ENCODE measurements at regions not wholly inside any gene's neighbourhood (a gene's known extent, or its start where the extent isn't known, plus 50 kb on each side); places are given as distances from the start of the nearest gene placed in this dataset.

DNA sequence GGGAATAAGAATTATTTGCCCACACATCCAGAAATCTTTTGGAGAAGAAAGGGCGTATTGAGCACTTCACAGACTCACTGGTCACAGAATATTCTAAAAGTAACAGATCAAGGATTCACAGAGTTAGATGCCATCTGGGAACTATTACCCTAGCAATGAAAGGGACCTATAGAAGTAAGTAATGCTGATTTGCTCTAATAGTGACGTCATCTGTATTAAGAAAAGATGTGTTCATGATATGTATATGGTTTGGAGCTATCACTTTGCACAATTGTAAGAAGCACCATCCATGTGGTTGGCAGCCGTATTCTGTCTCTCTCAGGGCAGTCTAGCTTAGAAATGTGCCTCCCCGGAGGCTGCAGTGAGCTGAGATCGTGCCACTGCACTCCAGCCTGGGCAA is 52.8 kb upstream of the SV2C start:
- intact Hi-C loops (cut with DNase I; ENCODE audit: low total_unique reads) = no loop called here

DNA sequence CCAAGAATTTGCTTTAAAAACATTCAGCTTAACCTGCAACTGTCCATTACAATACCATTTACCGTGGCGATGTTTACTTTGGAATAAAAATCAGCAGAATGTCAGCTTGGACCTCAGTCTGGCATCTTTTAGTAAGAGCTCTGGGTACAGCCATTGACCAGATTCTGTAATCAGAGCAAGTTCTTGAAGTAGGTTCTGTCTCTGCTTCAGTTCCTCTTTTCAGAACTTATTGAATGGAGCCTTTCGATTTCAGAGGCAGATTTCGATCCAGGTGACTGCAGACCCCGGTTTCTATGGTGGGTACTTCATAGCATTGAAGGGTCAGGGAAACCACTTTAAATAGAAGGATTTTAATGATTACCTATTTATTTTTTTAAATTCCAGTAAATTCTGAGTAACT is 53.4 kb upstream of the SV2C start:
- no peak for TF ChIP-seq POLR2A (IDR thresholded peaks at IDR 0.05)
- TF ChIP-seq, protein P1, sequence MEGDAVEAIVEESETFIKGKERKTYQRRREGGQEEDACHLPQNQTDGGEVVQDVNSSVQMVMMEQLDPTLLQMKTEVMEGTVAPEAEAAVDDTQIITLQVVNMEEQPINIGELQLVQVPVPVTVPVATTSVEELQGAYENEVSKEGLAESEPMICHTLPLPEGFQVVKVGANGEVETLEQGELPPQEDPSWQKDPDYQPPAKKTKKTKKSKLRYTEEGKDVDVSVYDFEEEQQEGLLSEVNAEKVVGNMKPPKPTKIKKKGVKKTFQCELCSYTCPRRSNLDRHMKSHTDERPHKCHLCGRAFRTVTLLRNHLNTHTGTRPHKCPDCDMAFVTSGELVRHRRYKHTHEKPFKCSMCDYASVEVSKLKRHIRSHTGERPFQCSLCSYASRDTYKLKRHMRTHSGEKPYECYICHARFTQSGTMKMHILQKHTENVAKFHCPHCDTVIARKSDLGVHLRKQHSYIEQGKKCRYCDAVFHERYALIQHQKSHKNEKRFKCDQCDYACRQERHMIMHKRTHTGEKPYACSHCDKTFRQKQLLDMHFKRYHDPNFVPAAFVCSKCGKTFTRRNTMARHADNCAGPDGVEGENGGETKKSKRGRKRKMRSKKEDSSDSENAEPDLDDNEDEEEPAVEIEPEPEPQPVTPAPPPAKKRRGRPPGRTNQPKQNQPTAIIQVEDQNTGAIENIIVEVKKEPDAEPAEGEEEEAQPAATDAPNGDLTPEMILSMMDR (IDR thresholded peaks at IDR 0.05) = no peak
- intact Hi-C loops (cut with DNase I; ENCODE audit: low total_unique reads) = no loop called here
- no peak overlapping the region for H3K4me3 ChIP-seq (ENCODE audit: low read depth, poor library complexity, severe bottlenecking)
- 89% methylated on average over 5 of the region's 5 CpGs for WGBS, 2 donors
- no peak for DNase-seq (ENCODE audit: low spot score in 2 of 2)

More for the DNA sequence above, 52.8 kb upstream of the SV2C start:
- H3K4me3 ChIP-seq (ENCODE audit: low read depth, poor library complexity, severe bottlenecking) = no peak overlapping the region
- DNase-seq (ENCODE audit: low spot score in 2 of 2) = no peak
- TF ChIP-seq, protein P1 (IDR thresholded peaks at IDR 0.05) = no peak
- no peak for TF ChIP-seq POLR2A (IDR thresholded peaks at IDR 0.05)
- 51 to 58% methylated on average over 5 of the region's 5 CpGs for whole genome bisulfite sequencing, 2 donors

DNA sequence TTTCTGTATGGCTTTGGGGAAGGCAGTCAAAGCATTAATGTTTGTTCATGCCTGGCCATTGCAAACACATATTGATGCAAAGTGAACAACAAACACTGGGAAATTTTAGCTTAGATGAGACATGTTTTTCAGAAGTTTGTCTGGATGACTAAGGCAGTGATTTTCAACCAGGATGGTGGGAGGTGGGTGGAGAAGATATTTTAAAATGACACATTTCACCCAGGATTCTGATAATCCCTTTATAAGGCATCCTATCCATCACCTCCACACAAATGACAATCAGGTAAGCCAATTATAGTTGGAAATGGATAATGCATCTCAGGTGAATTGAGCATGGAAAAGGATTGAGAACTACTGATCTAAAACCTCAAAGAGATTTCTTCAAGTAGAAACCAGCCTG is 57.4 kb upstream of the SV2C start:
- DNase-seq (ENCODE audit: low spot score in 2 of 2) = no peak
- H3K4me3 ChIP-seq (ENCODE audit: low read depth, poor library complexity, severe bottlenecking) = no peak overlapping the region
- TF ChIP-seq POLR2A (IDR thresholded peaks at IDR 0.05) = no peak
- TF ChIP-seq, protein P1 (IDR thresholded peaks at IDR 0.05) = no peak
- intact Hi-C loops (cut with DNase I; ENCODE audit: low total_unique reads) = no loop called here

DNA sequence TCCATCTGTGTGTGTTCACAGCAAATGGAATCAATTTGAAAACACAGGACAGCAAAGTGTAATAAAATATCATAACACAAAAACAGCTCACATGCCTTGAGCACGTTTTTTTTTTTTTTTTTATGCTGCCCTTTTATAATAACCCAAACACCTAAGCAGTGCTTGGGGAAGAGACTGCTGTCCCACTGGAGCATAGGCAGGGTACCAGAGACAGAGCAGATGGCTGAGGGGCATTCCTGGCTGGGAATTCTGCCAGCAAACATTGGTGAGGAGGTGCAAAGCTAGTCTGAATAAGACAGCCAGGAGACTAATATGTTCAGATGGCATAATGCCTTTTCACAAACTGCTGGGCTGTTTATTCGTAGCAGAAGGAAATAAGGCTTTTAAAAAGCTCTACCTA is 58.1 kb upstream of the SV2C start:
- H3K4me3 ChIP-seq (ENCODE audit: low read depth, poor library complexity, severe bottlenecking) = no peak overlapping the region
- WGBS, 2 donors = 11 to 13% methylated on average over 2 of the region's 2 CpGs
- no peak for DNase-seq (ENCODE audit: low spot score in 2 of 2)
- TF ChIP-seq, protein P1 (IDR thresholded peaks at IDR 0.05) = no peak
- TF ChIP-seq POLR2A (IDR thresholded peaks at IDR 0.05) = no peak
- intact Hi-C loops (cut with DNase I; ENCODE audit: low total_unique reads) = no loop called here

DNA sequence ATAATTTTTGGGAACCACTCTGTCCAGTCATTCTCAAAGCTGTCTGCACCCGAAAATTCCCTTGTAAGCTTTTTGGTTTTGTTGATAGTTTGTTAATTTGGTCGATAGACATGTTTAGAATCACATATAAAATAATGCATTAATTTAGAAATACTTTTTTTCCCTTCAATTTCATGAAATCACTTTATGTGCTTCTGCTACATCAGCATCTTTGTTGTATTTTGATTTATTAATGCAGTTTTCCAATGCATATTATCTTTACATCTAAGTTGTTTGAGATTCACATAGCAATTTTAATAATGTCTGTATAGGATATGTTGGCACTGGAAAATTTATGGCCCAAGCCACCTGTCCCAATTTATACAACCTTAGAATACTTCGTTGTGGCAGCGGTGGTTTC is 60.6 kb upstream of the SV2C start:
- no peak overlapping the region for H3K4me3 ChIP-seq (ENCODE audit: low read depth, poor library complexity, severe bottlenecking)
- TF ChIP-seq, protein P1 (IDR thresholded peaks at IDR 0.05) = no peak
- no peak for TF ChIP-seq POLR2A (IDR thresholded peaks at IDR 0.05)
- DNase-seq (ENCODE audit: low spot score in 2 of 2) = no peak
- 70 to 72% methylated on average over 4 of the region's 4 CpGs for WGBS, 2 donors
- intact Hi-C loops (cut with DNase I; ENCODE audit: low total_unique reads) = no loop called here

DNA sequence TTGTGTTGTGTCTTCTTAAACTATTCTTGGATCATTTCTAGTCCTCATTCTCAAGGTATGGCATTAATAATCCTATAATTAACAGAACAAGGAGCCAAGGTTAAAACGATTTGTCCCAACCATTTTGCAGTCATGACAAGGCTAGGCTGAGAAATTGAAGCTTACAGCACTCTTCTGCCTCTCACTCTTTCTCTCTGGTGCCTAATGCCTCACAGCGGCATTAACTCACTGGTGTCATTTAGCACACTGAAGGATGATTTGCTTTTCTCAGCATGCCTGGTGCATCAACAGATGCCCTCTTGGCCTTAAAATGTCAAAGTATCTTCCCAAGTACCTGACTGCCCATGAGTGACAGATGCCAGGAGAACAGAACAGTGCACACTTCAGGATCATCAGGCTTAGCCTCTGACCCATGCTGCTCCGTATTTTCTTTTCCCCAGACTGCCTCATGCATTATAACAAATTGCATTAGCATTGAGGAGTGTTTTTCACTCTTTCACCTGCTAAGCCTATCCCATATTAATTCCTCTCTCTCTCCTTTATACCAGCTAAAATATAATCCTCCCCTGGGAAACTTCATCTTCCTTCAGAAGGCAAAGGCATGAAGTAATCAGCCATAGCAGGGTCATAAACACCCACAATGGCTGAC is 61.1 kb upstream of the SV2C start:
- intact Hi-C loops (cut with DNase I; ENCODE audit: low total_unique reads) = no loop called here
- no peak overlapping the region for H3K4me3 ChIP-seq (ENCODE audit: low read depth, poor library complexity, severe bottlenecking)
- no peak for TF ChIP-seq POLR2A (IDR thresholded peaks at IDR 0.05)
- TF ChIP-seq, protein P1 (IDR thresholded peaks at IDR 0.05) = no peak
- DNase-seq (ENCODE audit: low spot score in 2 of 2) = no peak
- WGBS, 2 donors = 55 to 68% methylated on average over 3 of the region's 3 CpGs

Measured in lower leg skin (tissue), 4 donors.